ENCODE measurements at regions not wholly inside any gene's neighbourhood (a gene's known extent, or its start where the extent isn't known, plus 50 kb on each side); places are given as distances from the start of the nearest gene placed in this dataset.

DNA sequence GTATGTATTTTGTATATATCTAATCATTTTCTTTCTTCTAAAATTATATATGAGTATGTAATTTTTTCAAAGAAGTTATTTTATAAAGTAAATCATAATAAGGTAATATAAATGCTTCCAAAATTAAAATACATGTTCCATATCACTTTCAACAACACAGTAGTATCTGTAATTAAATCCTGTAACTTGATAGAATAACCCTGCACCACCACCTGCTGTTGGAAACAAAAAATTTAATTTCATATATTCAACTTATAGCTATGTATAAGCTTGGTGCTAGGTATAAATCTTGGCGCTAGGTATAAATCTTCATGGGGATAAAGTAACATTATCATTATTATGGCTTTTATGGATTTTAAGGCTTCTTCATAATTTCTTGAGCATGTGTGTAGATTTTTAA lies 149.7 kb upstream of the DCN start:
- no peak for DNase-seq (ENCODE audit: insufficient read length, low spot score)
- FAIRE-seq, result no peak
- TF ChIP-seq, protein P1, sequence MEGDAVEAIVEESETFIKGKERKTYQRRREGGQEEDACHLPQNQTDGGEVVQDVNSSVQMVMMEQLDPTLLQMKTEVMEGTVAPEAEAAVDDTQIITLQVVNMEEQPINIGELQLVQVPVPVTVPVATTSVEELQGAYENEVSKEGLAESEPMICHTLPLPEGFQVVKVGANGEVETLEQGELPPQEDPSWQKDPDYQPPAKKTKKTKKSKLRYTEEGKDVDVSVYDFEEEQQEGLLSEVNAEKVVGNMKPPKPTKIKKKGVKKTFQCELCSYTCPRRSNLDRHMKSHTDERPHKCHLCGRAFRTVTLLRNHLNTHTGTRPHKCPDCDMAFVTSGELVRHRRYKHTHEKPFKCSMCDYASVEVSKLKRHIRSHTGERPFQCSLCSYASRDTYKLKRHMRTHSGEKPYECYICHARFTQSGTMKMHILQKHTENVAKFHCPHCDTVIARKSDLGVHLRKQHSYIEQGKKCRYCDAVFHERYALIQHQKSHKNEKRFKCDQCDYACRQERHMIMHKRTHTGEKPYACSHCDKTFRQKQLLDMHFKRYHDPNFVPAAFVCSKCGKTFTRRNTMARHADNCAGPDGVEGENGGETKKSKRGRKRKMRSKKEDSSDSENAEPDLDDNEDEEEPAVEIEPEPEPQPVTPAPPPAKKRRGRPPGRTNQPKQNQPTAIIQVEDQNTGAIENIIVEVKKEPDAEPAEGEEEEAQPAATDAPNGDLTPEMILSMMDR (IDR thresholded peaks at IDR 0.05; ENCODE audit: insufficient read depth, missing control alignments), result peak; percentile 55

DNA sequence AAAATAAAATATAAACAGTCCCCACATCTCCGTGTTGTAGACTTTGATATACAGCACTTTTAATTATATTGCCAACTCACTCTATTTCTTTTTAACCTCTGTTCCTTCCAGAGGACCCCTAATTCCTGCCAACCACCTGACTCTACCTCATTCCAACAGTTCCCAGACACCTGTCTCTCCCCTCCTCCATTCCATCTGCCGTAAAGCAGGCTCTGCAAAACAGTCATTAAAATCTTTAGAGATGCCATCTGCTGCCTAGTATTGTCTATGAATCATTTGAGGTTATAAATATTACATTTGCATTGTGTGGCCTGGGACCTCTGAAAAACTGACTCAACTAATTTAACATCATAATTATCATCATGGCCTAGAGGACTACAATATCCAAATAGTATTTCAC lies 148.8 kb upstream of the DCN start:
- FAIRE-seq (peak; percentile 85), DNase-seq (ENCODE audit: insufficient read length, low spot score) (no peak)

DNA sequence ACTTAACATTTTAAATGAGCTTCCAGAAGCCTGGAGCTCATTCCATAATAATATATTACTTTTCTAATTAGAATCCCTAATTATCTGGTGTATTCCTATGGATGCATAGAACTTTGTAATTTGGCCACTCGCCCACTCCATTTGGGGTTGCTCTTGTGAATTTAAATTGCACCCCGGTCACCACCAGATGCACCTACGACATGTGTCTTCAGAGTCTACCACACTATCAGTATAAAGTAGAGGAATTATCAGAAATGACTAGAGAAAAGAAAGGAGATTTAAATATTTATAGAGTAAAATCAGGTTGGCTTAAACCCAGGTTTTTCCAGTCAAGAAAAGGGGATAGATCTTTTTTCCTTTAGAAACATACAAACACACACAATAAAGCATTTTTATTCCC lies 145.8 kb upstream of the DCN start:
- TF ChIP-seq, protein P1 (IDR thresholded peaks at IDR 0.05; ENCODE audit: insufficient read depth, missing control alignments), result no peak
- FAIRE-seq (no peak), DNase-seq (ENCODE audit: insufficient read length, low spot score) (no peak)

More for the DNA sequence above, 148.8 kb upstream of the DCN start:
- TF ChIP-seq, protein P1 (IDR thresholded peaks at IDR 0.05; ENCODE audit: insufficient read depth, missing control alignments), result no peak

DNA sequence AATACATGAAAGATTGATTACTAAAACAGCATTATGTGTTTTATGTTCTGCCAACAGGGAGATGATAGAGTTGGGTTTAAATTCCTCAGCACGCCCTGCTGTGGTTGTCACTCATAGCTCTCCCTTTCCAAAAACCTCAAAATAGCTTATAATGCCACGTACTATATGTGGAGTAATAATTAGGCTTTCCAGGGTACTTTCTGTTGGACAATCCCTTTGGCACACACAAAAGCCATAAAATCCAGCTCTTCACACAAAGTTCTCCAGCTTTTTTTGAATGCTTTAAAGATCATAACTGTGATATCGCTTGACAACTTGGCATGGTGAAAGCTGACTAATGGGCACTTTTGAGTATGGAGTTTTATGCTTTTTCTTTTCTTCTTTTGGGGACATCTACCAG lies 145.3 kb upstream of the DCN start:
- FAIRE-seq, result no peak
- TF ChIP-seq, protein P1 (IDR thresholded peaks at IDR 0.05; ENCODE audit: insufficient read depth, missing control alignments), result no peak
- no peak for DNase-seq (ENCODE audit: insufficient read length, low spot score)

DNA sequence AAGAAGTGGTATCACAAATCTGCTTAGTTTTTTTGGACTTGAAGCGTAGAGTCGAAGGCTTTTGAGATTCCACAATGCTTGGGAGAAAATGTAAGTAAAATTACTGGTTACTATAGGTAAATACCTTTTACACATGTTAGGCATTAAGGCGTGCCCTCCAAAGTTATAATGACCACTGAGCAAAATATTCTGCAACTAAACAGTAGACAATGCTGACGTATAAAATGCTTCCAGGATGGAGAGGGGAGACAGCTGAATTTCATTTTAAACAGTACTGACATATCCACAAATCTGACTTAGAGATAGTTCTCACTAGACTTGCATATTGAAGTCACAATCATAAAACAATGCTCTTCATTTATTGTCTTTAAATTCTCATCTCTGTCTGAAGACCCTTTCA lies 144.5 kb upstream of the DCN start:
- no peak for FAIRE-seq
- DNase-seq (ENCODE audit: insufficient read length, low spot score), result no peak
- TF ChIP-seq, protein P1 (IDR thresholded peaks at IDR 0.05; ENCODE audit: insufficient read depth, missing control alignments), result no peak

DNA sequence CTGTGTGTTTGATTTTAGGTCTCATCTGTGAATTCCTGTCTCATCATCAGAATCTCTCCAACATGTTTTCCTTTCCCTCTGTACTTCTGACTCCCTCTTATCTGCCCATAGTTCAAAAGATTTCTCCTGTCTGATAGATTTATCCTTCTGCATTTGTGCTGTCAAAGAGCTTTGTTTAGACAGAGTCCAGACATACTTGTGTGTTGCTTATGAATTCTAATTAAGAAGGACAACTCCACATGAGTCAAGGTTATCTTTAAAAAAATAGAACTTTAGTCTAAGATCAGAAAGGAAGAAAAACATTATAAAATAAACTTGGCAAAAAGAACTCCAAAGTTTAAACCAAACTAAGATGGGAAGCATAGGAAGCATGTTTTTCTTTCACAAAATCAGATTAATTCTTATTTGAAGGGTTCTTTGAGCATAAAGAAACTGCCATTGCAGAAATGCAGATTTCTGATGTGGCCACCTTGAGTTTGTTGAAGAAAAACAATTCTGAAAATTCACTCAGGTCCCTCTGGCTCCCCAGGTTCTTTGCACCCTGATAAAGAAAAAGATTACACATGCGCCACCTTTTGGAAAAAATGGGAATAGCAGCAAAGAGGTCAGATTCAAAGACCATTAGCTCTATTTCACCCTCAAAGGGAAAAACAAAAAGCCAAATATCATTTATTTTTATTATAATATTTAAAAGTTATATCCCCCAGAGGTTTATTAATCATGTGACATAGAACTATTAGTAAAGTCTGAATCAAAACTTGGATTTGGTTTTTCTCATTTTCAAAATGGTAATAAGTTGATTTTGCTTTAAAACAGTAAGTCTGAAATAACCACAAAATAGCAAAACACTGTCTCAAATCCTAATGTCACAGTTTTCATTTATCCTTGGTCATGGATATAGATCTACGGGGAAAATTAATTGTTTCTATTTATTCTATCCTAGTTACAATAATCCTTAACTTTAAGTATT lies 143.7 kb upstream of the DCN start:
- FAIRE-seq (peak; percentile 70), DNase-seq (ENCODE audit: insufficient read length, low spot score) (no peak)
- TF ChIP-seq, protein P1 (IDR thresholded peaks at IDR 0.05; ENCODE audit: insufficient read depth, missing control alignments), result peak; percentile 71

DNA sequence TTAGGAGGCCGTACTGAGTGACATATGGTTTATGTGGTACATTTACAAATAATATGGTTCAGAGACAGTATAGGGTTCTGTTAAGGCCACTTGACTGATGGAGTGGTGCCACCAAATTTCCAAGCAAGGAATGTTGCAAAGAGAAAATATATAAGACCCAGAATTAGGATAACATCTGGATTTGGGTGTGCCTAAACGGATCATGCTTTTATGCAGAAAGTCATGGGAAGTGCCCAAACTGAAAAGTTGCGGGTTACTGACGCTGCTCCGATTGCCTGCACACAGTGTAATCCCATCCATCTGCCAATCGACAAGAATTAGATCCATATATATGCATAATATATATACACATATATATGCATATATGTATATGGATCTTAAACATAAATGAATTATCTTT lies 138.4 kb upstream of the DCN start:
- FAIRE-seq (no peak), DNase-seq (ENCODE audit: insufficient read length, low spot score) (no peak)
- TF ChIP-seq, protein P1 (IDR thresholded peaks at IDR 0.05; ENCODE audit: insufficient read depth, missing control alignments), result no peak

Measured in D721Med (cell line).